Superior temporal gyrus (tissue), 1 donor: ENCODE measurements at regions not wholly inside any gene's neighbourhood (a gene's known extent, or its start where the extent isn't known, plus 50 kb on each side); places are given as distances from the start of the nearest gene placed in this dataset.
A peak's percentile ranks its signal among the peaks of the same experiment; 100 is the strongest.
"Not testable (repeated sequence)": the region's sequence is repeated elsewhere in the genome, so short reads cannot be mapped to it uniquely, and the experiment has no call there.

Experiments used
- DNase-seq: peaks from one replicate; pipeline ENCODE4 v3.0.0-alpha.2; 2016; ENCODE audit errors: extremely low spot score

GRCh38 chr5:98200726-98201541 is 572.5 kb upstream of the RGMB start:
- DNase-seq = no peak

- no peak for DNase-seq
Observed at GRCh38 chr5:98204798-98205197, 568.7 kb upstream of the RGMB start.

- no peak for DNase-seq
Observed at GRCh38 chr5:98205691-98206461, 567.6 kb upstream of the RGMB start.

DNA sequence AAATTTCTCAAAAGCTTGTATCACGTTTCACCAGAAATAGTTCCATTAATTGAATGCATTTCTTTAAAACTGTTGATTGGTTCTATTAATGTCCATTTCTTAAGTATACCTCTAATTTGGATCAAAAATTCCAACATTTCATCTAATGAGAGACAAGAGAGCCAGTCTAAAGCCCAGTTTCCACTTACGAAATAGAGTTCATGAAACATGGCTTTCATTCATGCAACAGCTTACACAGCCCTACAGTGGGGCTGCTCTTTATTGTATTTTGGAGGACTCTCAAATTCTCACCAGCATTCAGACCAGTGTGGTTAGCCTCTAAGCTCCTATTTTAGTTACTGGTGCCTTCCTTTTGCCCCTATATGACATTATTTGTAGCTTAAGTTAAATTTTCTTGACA is 566.9 kb upstream of the RGMB start:
- no peak for DNase-seq

- no peak for DNase-seq
Observed at GRCh38 chr5:98209418-98209817, 564.0 kb upstream of the RGMB start.

DNA sequence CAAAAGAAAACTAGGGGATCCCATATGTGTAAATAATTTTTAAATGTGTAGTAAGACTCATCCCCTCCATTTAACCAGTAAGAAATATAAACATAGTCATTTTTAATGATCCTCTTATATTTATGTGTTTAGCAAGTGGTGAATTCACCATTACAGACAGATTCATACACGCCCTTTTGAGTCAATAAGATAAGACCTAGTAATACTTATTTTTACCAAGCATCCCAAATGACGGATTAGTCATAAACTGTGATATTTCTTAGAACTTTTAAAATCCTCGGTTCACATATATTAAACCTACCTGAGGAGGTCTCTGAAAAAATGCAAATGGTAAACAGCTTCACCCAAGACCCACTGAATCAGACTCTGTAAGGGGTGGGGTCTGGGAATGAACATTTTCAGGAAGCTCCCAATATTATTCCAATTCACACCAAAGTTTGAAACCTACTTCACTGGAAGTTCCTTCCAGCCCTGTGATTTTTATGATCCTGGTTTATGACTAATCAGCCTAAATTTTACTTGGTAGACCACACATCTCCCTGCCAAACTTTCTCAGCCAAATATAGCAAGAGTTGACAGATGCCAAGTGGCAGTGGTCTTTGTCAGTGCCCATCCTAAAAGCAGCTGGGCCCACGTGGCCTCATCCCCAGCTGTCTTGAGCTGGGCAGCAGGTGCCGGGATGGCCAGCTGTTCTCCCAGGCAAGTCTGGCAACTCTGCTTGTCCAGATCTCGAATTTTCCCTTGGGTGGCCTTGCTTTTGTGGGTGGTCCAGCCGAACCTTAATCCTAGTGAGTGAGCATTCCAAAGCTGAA is 559.0 kb upstream of the RGMB start:
- DNase-seq = peak; percentile 5

DNA sequence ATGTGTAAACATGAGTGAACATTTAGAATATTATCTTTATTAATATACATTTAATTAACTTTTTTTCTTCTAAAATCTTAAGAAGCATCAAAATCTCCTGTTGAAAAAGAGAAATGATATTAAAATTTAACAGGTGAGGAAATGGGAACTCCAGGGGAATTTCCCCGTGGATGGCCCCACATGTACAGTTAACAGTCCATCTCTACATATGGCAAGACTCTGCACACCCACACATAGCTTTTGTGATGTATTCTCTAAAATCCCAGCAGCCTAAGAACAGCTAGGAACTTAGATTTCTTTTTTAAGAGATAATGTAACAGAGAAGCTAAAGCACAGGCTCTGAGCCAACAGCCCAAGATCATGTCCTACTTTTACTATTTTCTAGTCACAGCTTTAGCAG is 556.3 kb upstream of the RGMB start:
- no peak for DNase-seq

- DNase-seq = no peak
Observed at GRCh38 chr5:98218838-98219237, 554.6 kb upstream of the RGMB start.

DNA sequence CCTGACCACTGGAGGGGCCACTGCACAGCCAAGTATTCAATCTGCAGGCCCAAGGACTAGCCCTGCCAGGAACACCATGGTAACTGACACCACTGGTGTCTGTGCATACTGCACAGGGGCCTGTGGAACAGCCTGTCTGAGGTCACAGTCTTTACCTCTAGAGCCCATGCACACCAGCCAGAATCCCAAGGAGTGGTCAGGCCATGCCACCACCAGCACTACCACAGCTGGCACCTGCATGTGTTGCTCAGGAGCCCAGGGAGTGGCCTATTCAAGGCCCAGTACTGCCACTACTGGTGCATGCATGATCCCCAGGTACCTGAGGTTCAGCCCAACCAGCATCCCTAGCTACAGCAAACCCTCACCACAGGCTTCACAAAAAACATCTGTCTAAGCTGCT is 546.0 kb upstream of the RGMB start:
- no peak for DNase-seq

DNA sequence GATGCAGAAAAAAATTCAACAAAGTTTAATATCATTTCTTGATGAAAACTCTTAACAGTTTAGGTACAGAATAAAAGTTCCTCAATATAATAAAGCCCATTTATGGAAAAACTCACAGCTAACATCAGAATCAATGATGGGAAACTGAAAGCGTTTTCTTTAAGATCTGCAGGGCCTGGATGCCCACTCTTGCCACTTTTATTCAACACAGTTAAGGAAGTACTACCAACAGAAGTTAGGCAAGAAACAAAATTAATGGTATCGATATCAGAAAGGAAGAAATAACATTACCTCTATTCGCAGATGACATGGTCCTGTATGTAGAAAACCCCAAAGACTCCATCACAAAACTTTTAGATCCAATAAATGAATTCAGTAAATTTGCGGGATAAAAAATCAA is 542.4 kb upstream of the RGMB start:
- DNase-seq = no peak

- not testable (repeated sequence) for DNase-seq
Observed at GRCh38 chr5:98237794-98238193, 535.7 kb upstream of the RGMB start.

GRCh38 chr5:98243972-98244371 is 529.5 kb upstream of the RGMB start:
- no peak for DNase-seq

GRCh38 chr5:98248949-98249348 is 524.5 kb upstream of the RGMB start:
- no peak for DNase-seq

GRCh38 chr5:98258939-98259338 is 514.5 kb upstream of the RGMB start:
- DNase-seq = no peak

DNA sequence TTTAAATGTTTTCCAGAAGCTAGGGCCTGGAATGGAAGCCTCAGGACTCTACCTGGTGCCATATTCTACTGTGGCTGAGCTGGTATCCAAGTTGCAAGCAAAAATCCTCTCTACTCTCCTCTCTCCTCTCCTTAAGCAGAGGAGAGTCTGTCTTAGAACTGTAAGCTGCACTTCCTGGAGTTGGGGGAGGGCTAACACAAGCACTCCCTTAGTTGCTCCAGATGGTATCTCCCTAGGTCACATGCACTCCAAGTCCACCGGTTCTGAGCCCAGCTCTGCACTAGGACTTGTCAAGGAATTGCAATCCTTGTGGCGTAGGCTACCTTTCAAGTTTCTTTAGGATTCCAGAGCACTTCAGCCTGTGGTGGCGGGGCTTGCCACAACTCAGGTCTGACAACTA is 513.9 kb upstream of the RGMB start:
- DNase-seq = no peak

DNA sequence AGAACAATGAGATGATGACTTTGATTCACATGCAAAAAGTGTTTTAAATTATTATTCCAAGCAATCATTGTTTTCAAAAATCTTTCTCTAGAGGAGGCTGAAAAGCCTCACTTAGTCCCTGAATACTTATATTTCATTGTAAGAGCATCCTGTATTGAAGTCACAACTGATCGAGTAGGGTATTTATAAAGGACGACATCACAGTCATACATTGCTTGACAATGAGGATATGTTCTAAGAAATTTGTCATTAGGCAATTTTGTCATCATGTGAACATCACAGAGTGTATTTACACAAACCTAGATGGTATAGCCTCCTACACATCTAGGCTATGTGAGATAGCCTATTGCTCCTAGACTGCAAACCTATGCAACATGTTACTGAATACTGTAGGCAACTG is 510.4 kb upstream of the RGMB start:
- no peak for DNase-seq

DNA sequence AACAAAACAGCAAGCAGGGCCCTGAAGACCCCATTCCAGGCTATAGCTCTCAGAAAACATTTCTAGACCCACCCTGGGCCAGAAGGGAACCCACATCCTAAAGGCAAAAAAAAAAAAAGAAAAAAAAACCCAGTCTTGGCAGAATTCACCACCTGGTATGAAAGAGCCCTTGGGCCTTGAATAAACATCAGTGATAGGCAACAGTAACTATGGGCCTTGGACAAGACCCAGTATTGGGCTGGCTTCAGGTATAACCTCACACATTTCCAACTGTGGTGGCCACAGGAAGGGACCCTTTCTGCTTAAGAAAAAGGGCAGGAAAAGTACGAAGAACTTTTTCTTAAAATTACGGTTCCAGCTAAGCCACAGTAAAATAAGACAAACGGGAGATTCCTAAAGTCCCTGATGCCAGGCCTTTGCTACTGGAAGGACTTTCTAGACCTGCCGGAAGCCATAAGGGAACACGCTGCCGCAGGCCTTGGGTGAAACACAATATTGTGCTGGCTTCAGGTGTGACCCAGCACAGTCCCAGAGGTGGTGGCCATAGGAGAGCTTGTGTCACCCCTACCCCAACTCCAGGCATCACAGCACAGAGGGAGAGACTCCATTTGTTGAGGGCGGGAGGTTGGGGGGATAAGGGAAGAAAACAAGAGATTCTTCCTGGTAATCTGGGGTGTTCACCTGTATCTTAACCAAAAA is 505.2 kb upstream of the RGMB start:
- DNase-seq = no peak

- DNase-seq = no peak
Observed at GRCh38 chr5:98275980-98276379, 497.5 kb upstream of the RGMB start.

- DNase-seq = no peak
Observed at GRCh38 chr5:98282521-98282920, 490.9 kb upstream of the RGMB start.

- DNase-seq = no peak
Observed at GRCh38 chr5:98292496-98292895, 481.0 kb upstream of the RGMB start.

GRCh38 chr5:98296426-98296825 is 477.0 kb upstream of the RGMB start:
- no peak for DNase-seq

GRCh38 chr5:98299435-98299834 is 474.0 kb upstream of the RGMB start:
- no peak for DNase-seq
